Small intestine (tissue), 7 donors: ENCODE measurements at regions not wholly inside any gene's neighbourhood (a gene's known extent, or its start where the extent isn't known, plus 50 kb on each side); places are given as distances from the start of the nearest gene placed in this dataset.

ENCODE experiments used
- DNase-seq, 2 donors: peaks; one replicate each; pipeline versions ENCODE4 v3.0.0 to v3.0.0-alpha.2; 2013
- FAIRE-seq: peaks from 2 replicates; lab custom pipeline; 2012; peaks lifted over from hg19 to GRCh38; lab: Jason Lieb, UNC
- H3K27ac ChIP-seq, 3 donors: one replicate each; pipeline ENCODE4 v1.5.1; 2013; ENCODE audit warnings: low read length in 2 of 3, mild to moderate bottlenecking in 2 of 3, control low read depth in 1 of 3, inconsistent platforms in 1 of 3, low read depth in 1 of 3, moderate library complexity in 1 of 3
- H3K27me3 ChIP-seq, 3 donors: one replicate each; pipeline ENCODE4 v1.6.1; 2013; ENCODE audit warnings: low read length in 3 of 3, inconsistent platforms in 1 of 3; ENCODE audit not compliant: control insufficient read depth in 3 of 3, insufficient read depth in 3 of 3
- H3K36me3 ChIP-seq, 3 donors: one replicate each; pipeline ENCODE4 v1.6.1; 2013; ENCODE audit warnings: low read length in 3 of 3, inconsistent platforms in 1 of 3, low read depth in 1 of 3, mild to moderate bottlenecking in 1 of 3, moderate library complexity in 1 of 3; ENCODE audit not compliant: control insufficient read depth in 3 of 3, insufficient read depth in 2 of 3
- H3K4me1 ChIP-seq, 3 donors: one replicate each; pipeline ENCODE4 v1.6.1; 2013; ENCODE audit warnings: low read length in 2 of 3, inconsistent platforms in 1 of 3, low read depth in 1 of 3, mild to moderate bottlenecking in 1 of 3, moderate library complexity in 1 of 3; ENCODE audit not compliant: control insufficient read depth in 3 of 3, insufficient read depth in 2 of 3
- H3K4me3 ChIP-seq, 3 donors: one replicate each; pipeline ENCODE4 v1.5.1; 2013; ENCODE audit warnings: low read length in 3 of 3, control low read depth in 1 of 3, inconsistent platforms in 1 of 3, low read depth in 1 of 3, mild to moderate bottlenecking in 1 of 3, moderate library complexity in 1 of 3
- H3K9me3 ChIP-seq, 2 donors: one replicate each; pipeline ENCODE4 v1.6.1; 2013; ENCODE audit warnings: low read depth in 1 of 2, low read length in 1 of 2; ENCODE audit not compliant: control insufficient read depth in 2 of 2, insufficient read depth in 1 of 2
- WGBS, 3 donors: extraction: QIAGEN DNeasy Blood & Tissue Kit; methylation state at CpG; one replicate each; pipeline ENCODE4 v1.1.7; 2013; 5-methylcytosine and 5-hydroxymethylcytosine counted together
- donor health status: healthy with polysubstance abuse.
- donor health status: control.
- donor health status: control.
- donor health status: Bipolar disorder and iron deficiency.
- donor health status: healthy.

GRCh38 chr10:6314620-6315205 lies 112.0 kb downstream of the PFKFB3 start:
- H3K36me3 ChIP-seq = no peaks in the 10 kb centered on the region
- H3K4me1 ChIP-seq = peaks cover 3 to 26% (median 4%) of the 10 kb centered on the region in 3 donors
- FAIRE-seq (no peak), DNase-seq (peak; percentile 77 to 84)
- H3K4me3 ChIP-seq = no peak overlapping the region
- H3K27ac ChIP-seq = peak overlapping the region; percentile 60 to 84 (median 63)
- peaks cover 0 to 2% (median 0%) of the 10 kb centered on the region in 3 donors for H3K27me3 ChIP-seq
- no peaks in the 10 kb centered on the region for H3K9me3 ChIP-seq
- WGBS, 3 donors = 19 to 57% (median 30%) methylated on average over 9 of the region's 9 CpGs

GRCh38 chr10:6319119-6319518 lies 116.4 kb downstream of the PFKFB3 start:
- Histone ChIP-seq H3K9me3 (no peaks in the 10 kb centered on the region), H3K36me3 (no peaks in the 10 kb centered on the region), H3K27ac (no peak overlapping the region), H3K4me1 (peaks cover 0 to 11% (median 0%) of the 10 kb centered on the region in 3 donors), H3K27me3 (peaks cover 0 to 2% (median 0%) of the 10 kb centered on the region in 3 donors), H3K4me3 (no peak overlapping the region)
- FAIRE-seq (no peak), DNase-seq (no peak)

- no peaks in the 10 kb centered on the region for H3K36me3 ChIP-seq
- WGBS, 3 donors = 86 to 94% (median 91%) methylated on average over 6 of the region's 6 CpGs
Measured at GRCh38 chr10:6320320-6321010, 117.7 kb downstream of the PFKFB3 start.

GRCh38 chr10:6321880-6322279 lies 119.1 kb downstream of the PFKFB3 start:
- FAIRE-seq = no peak
- Histone ChIP-seq H3K4me3 (no peak overlapping the region), H3K36me3 (no peaks in the 10 kb centered on the region)

More at GRCh38 chr10:6320320-6321010, 117.7 kb downstream of the PFKFB3 start:
- H3K4me3 ChIP-seq = no peak overlapping the region
- no peak for DNase-seq
- H3K4me1 ChIP-seq = no peaks in the 10 kb centered on the region
- no peak overlapping the region for H3K27ac ChIP-seq
- peaks cover 0 to 2% (median 0%) of the 10 kb centered on the region in 3 donors for H3K27me3 ChIP-seq
- FAIRE-seq = no peak
- H3K9me3 ChIP-seq = no peaks in the 10 kb centered on the region

GRCh38 chr10:6322805-6323204 lies 120.1 kb downstream of the PFKFB3 start:
- H3K27ac ChIP-seq = no peak overlapping the region
- no peaks in the 10 kb centered on the region for H3K4me1 ChIP-seq
- H3K36me3 ChIP-seq = no peaks in the 10 kb centered on the region
- no peaks in the 10 kb centered on the region for H3K9me3 ChIP-seq
- DNase-seq (no peak), FAIRE-seq (no peak)
- H3K4me3 ChIP-seq = no peak overlapping the region
- 75 to 99% (median 96%) methylated on average over 3 of the region's 3 CpGs for WGBS, 3 donors
- H3K27me3 ChIP-seq = no peaks in the 10 kb centered on the region

More at GRCh38 chr10:6321880-6322279, 119.1 kb downstream of the PFKFB3 start:
- no peaks in the 10 kb centered on the region for H3K9me3 ChIP-seq
- WGBS, 3 donors = 88 to 95% (median 94%) methylated on average over 9 of the region's 9 CpGs
- DNase-seq = no peak
- no peaks in the 10 kb centered on the region for H3K27me3 ChIP-seq
- no peaks in the 10 kb centered on the region for H3K4me1 ChIP-seq
- H3K27ac ChIP-seq = no peak overlapping the region

GRCh38 chr10:6327961-6328698 lies 125.4 kb downstream of the PFKFB3 start:
- no peak for FAIRE-seq
- no peak overlapping the region for H3K4me3 ChIP-seq
- no peaks in the 10 kb centered on the region for H3K36me3 ChIP-seq
- no peaks in the 10 kb centered on the region for H3K4me1 ChIP-seq
- no peak overlapping the region for H3K27ac ChIP-seq
- H3K9me3 ChIP-seq = peaks cover 0 to 6% of the 10 kb centered on the region in 2 donors
- H3K27me3 ChIP-seq = no peaks in the 10 kb centered on the region
- no peak for DNase-seq
- 93 to 97% (median 96%) methylated on average over 10 of the region's 10 CpGs for WGBS, 3 donors

GRCh38 chr10:6328699-6329423 lies 126.1 kb downstream of the PFKFB3 start:
- 89 to 94% (median 90%) methylated on average over 11 of the region's 11 CpGs for WGBS, 3 donors
- no peak overlapping the region for H3K4me3 ChIP-seq
- no peaks in the 10 kb centered on the region for H3K36me3 ChIP-seq
- H3K9me3 ChIP-seq = peaks cover 0 to 7% of the 10 kb centered on the region in 2 donors
- DNase-seq (no peak), FAIRE-seq (no peak)
- no peak overlapping the region for H3K27ac ChIP-seq
- H3K27me3 ChIP-seq = no peaks in the 10 kb centered on the region
- no peaks in the 10 kb centered on the region for H3K4me1 ChIP-seq

- Histone ChIP-seq H3K4me1 (no peaks in the 10 kb centered on the region), H3K27ac (no peak overlapping the region), H3K36me3 (no peaks in the 10 kb centered on the region), H3K9me3 (peaks cover 0 to 9% of the 10 kb centered on the region in 2 donors), H3K4me3 (no peak overlapping the region), H3K27me3 (no peaks in the 10 kb centered on the region)
- FAIRE-seq (no peak), DNase-seq (no peak)
- 89 to 93% (median 91%) methylated on average over 4 of the region's 4 CpGs for WGBS, 3 donors
Measured at GRCh38 chr10:6333086-6333485, 130.4 kb downstream of the PFKFB3 start.
